ENCODE measurements at regions not wholly inside any gene's neighbourhood (a gene's known extent, or its start where the extent isn't known, plus 50 kb on each side); places are given as distances from the start of the nearest gene placed in this dataset.

DNA sequence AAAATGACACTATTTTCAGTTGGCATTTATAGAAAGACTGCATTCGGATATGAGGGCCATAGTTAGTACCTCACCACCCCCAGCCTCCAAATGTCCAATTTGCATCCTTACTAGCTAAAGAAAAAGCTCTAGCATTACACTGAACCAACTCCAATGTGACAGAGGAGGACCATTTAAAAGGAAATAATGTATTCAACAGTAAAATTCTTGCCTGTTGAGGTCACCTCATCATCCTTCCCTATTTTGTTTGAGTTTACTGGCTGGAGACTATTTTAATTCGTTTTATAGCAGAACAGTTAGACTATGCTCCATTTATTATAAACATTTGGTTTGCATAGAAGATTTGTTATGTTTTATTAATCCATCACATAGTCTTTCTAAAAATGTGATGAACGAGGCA lies 88.2 kb upstream of the PPARGC1A start:
- TF ChIP-seq POLR2A (IDR thresholded peaks at IDR 0.05; ENCODE audit: low read depth, low read length) (no peak), POLR2AphosphoS5 (IDR thresholded peaks at IDR 0.05; ENCODE audit: low read depth, low read length) (no peak)

Data from GM12892 (cell line).